MM.1S (cell line): ENCODE measurements at regions not wholly inside any gene's neighbourhood (a gene's known extent, or its start where the extent isn't known, plus 50 kb on each side); places are given as distances from the start of the nearest gene placed in this dataset.

ENCODE experiments used
- DNase-seq: peaks from one replicate; pipeline ENCODE4 v3.0.0-alpha.2; 2015
- H2AFZ ChIP-seq: fragments of 300-600 bp; sonication (generic); 2 replicates; pipeline ENCODE4 v1.6.0; 2016; ENCODE audit warnings: antibody characterized with exemption, low read length
- H3F3A ChIP-seq: fragments of 300-600 bp; sonication (generic); 2 replicates; pipeline ENCODE4 v1.6.1; 2016; ENCODE audit warnings: mild to moderate bottlenecking, antibody characterized with exemption, low read length, moderate library complexity, mixed read lengths; ENCODE audit not compliant: insufficient read depth
- H3K27ac ChIP-seq: fragments of 300-600 bp; sonication (generic); 2 replicates; pipeline ENCODE4 v1.5.1; 2016; ENCODE audit warnings: mild to moderate bottlenecking, low read length
- H3K27me3 ChIP-seq: fragments of 300-600 bp; sonication (generic); replicated peaks from 2 replicates; pipeline ENCODE4 v1.6.0; 2016; ENCODE audit warnings: low read length; ENCODE audit not compliant: insufficient read depth
- H3K36me3 ChIP-seq: fragments of 300-600 bp; sonication (generic); replicated peaks from 2 replicates; pipeline ENCODE4 v1.6.1; 2016; ENCODE audit warnings: mild to moderate bottlenecking, low read length, mixed read lengths; ENCODE audit not compliant: insufficient read depth
- H3K4me1 ChIP-seq: fragments of 300-600 bp; sonication (generic); 2 replicates; pipeline ENCODE4 v1.6.1; 2016; ENCODE audit warnings: low read length, mixed read lengths
- H3K4me2 ChIP-seq: fragments of 300-600 bp; sonication (generic); 2 replicates; pipeline ENCODE4 v1.6.0; 2016; ENCODE audit warnings: low read depth, low read length
- H3K4me3 ChIP-seq: fragments of 300-600 bp; sonication (generic); 2 replicates; pipeline ENCODE4 v1.5.1; 2016; ENCODE audit warnings: low read length, mixed read lengths
- H3K79me2 ChIP-seq: fragments of 300-600 bp; sonication (generic); 2 replicates; pipeline ENCODE4 v1.6.1; 2016; ENCODE audit warnings: mixed run types, low read length, mixed read lengths
- H3K9ac ChIP-seq: fragments of 300-600 bp; sonication (generic); 2 replicates; pipeline ENCODE4 v1.6.1; 2016; ENCODE audit warnings: low read length, mixed read lengths
- H3K9me2 ChIP-seq: fragments of 300-600 bp; sonication (generic); replicated peaks from 2 replicates; pipeline ENCODE4 v1.6.1; 2016; ENCODE audit warnings: mild to moderate bottlenecking, low read length, mixed read lengths; ENCODE audit not compliant: insufficient read depth
- H3K9me3 ChIP-seq: fragments of 300-600 bp; sonication (generic); replicated peaks from 2 replicates; pipeline ENCODE4 v1.6.1; 2016; ENCODE audit warnings: mild to moderate bottlenecking, low read length, mixed read lengths; ENCODE audit not compliant: insufficient read depth
- H4K20me1 ChIP-seq: fragments of 300-600 bp; sonication (generic); 2 replicates; pipeline ENCODE4 v1.6.1; 2016; ENCODE audit warnings: mild to moderate bottlenecking, low read length, moderate library complexity, mixed read lengths; ENCODE audit not compliant: insufficient read depth
- CTCF ChIP-seq: fragments of 300-600 bp; sonication (generic); IDR thresholded peaks from 2 replicates; pipeline ENCODE4 v1.5.1; 2016; ENCODE audit warnings: antibody characterized with exemption, low read length, mixed read lengths
- EZH2 ChIP-seq: fragments of 300-600 bp; sonication (generic); optimal IDR thresholded peaks from 2 replicates; pipeline ENCODE3; 2017; ENCODE audit warnings: low read depth, mild to moderate bottlenecking, antibody characterized with exemption, low read length, mixed read lengths
- EZH2phosphoT487 ChIP-seq: fragments of 300-600 bp; sonication (generic); IDR thresholded peaks from 2 replicates; pipeline ENCODE4 v1.6.1; 2018; ENCODE audit warnings: antibody characterized with exemption, low read length

DNA sequence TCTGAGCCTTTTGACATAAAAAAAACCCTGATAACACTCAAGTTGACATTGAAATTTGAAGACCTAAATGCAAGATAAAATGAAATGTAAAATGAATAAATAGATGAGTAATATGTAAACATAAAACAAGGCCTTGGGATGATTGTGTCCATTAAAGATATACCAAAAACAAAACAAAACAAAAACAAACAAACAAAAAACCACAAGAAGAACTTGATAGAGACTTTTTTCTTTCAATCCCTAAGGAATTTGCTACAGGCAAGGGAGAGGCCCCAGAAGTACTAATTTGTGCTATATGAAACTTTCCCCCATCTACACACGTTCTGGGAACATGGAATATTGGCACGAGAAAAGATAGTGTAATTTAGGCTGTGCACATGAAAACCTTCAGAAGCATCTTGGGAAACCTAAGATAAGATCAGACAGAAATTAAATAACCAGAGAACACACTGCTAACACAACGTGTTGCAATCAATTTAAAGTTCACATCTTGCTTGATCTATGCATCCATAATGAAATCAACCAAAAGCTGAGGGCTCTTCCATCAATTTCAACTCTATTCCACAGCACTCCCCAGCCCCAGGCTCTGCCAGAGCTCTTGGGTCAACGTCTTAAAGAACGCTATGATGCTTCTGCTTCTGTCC, 201.1 kb upstream of the RREB1 start:
- Histone ChIP-seq H4K20me1 (no peaks in the 10 kb centered on the region), H3K4me3 (no peak overlapping the region), H3K9me3 (no peaks in the 10 kb centered on the region), H3K27ac (no peak overlapping the region), H3K9me2 (no peaks in the 10 kb centered on the region), H2AFZ (no peak overlapping the region), H3K4me2 (no peak overlapping the region), H3K36me3 (no peaks in the 10 kb centered on the region), H3K27me3 (no peaks in the 10 kb centered on the region), H3K4me1 (no peaks in the 10 kb centered on the region), H3K79me2 (no peaks in the 10 kb centered on the region), H3K9ac (no peak overlapping the region), H3F3A (no peaks in the 10 kb centered on the region)
- no peak for TF ChIP-seq CTCF
- DNase-seq = no peak

DNA sequence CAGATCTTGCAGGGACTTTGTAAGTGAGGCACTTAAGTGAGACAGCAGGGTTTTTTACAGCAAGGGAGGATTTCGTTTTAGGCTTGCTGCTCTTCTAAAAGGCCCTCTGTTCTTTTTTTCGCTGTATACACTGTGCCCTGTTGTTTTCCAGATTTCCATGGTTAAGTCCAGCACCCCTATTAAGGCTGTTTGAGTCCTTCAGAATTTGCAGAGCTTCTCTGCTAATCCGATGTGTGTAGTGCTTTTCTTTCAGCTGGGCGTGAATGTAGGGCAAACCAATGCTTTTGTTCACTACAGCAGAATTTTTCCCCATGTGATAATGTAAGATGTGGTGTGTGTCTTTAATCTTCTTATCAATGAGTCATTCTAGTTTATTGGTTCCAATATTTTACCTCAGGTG, 200.5 kb upstream of the RREB1 start:
- no peaks in the 10 kb centered on the region for H3K79me2 ChIP-seq
- no peaks in the 10 kb centered on the region for H3K4me1 ChIP-seq
- no peak for TF ChIP-seq EZH2phosphoT487
- no peak for TF ChIP-seq EZH2
- no peak for TF ChIP-seq CTCF
- H3K9me3 ChIP-seq = no peaks in the 10 kb centered on the region
- no peaks in the 10 kb centered on the region for H3K36me3 ChIP-seq
- H3K27ac ChIP-seq = no peak overlapping the region
- no peak overlapping the region for H3K4me2 ChIP-seq
- DNase-seq = no peak
- H3F3A ChIP-seq = no peaks in the 10 kb centered on the region
- no peaks in the 10 kb centered on the region for H3K9me2 ChIP-seq
- H2AFZ ChIP-seq = no peak overlapping the region
- no peaks in the 10 kb centered on the region for H3K27me3 ChIP-seq
- H3K9ac ChIP-seq = no peak overlapping the region
- no peak overlapping the region for H3K4me3 ChIP-seq
- no peaks in the 10 kb centered on the region for H4K20me1 ChIP-seq

DNA sequence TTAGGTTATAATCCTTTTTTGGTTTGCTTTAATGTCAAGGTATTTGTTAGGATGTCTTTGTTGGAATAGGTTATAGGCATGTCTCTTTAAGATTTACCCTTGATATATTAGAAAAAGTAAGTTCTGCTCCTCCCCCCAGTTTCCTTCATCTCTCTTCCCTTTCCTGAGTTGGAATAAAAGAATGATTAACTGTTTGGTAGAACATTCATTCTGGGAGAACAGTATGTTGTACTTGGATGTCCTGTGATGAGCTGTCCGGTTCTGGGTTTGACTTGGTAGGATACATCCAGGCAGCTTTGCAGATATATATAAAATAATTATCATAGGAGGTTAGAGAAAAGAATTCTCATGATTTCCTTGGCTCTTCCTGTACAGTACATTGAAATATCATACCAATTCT, 199.6 kb upstream of the RREB1 start:
- no peaks in the 10 kb centered on the region for H3F3A ChIP-seq
- no peaks in the 10 kb centered on the region for H4K20me1 ChIP-seq
- no peak for DNase-seq
- H3K9me3 ChIP-seq = no peaks in the 10 kb centered on the region
- TF ChIP-seq EZH2phosphoT487 (no peak), CTCF (no peak), EZH2 (no peak)
- no peaks in the 10 kb centered on the region for H3K36me3 ChIP-seq
- H3K27me3 ChIP-seq = no peaks in the 10 kb centered on the region
- no peaks in the 10 kb centered on the region for H3K4me1 ChIP-seq
- no peaks in the 10 kb centered on the region for H3K9me2 ChIP-seq
- no peak overlapping the region for H2AFZ ChIP-seq
- no peak overlapping the region for H3K9ac ChIP-seq
- no peak overlapping the region for H3K4me3 ChIP-seq
- H3K4me2 ChIP-seq = no peak overlapping the region
- H3K79me2 ChIP-seq = no peaks in the 10 kb centered on the region
- H3K27ac ChIP-seq = no peak overlapping the region
